ENCODE measurements at regions not wholly inside any gene's neighbourhood (a gene's known extent, or its start where the extent isn't known, plus 50 kb on each side); places are given as distances from the start of the nearest gene placed in this dataset.

DNA sequence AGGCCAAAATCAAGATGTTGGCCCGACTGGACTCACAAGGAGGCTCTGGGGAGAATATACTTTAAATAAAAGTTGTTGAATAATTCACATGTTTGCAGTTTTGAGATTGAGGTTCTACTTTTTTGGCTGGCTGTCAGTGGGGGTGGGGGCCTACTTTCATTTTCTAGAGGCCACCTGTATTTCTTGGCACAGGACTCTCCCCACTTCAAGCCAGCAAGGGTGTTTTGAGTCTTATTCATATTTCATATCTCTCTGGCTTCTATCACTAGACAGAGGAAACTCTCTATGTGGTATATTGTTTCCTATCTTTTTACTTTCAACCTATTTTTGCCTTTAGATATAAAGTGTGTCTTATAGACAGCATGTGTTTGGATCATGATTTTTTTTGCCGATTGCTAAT is 266.4 kb downstream of the PRR32 start:
- Histone ChIP-seq H3K9ac (ENCODE audit: low read length) (no peak overlapping the region), H3K27me3 (ENCODE audit: insufficient read depth, low read length) (no peaks in the 10 kb centered on the region), H4K20me1 (ENCODE audit: insufficient read depth) (no peaks in the 10 kb centered on the region), H3K4me1 (ENCODE audit: control insufficient read depth in 1 of 2, insufficient read depth in 2 of 2, low read length in 2 of 2) (no peaks in the 10 kb centered on the region), H3K4me2 (ENCODE audit: low read length) (no peak overlapping the region), H2AFZ (ENCODE audit: low read depth, low read length, poor library complexity, severe bottlenecking) (no peak overlapping the region), H3K9me3 (ENCODE audit: control insufficient read depth in 1 of 2, insufficient read depth in 1 of 2, low read depth in 1 of 2, low read length in 2 of 2) (no peaks in the 10 kb centered on the region), H3K79me2 (ENCODE audit: insufficient read depth, low read length) (no peaks in the 10 kb centered on the region), H3K9me2 (ENCODE audit: insufficient read depth) (no peaks in the 10 kb centered on the region), H3K36me3 (ENCODE audit: control insufficient read depth in 1 of 2, insufficient read depth in 2 of 2, low read length in 2 of 2) (no peaks in the 10 kb centered on the region), H3K4me3 (replicated peaks in 1 of 2; ENCODE audit: low read depth in 1 of 2, low read length in 2 of 2) (no peak overlapping the region), H3K27ac (ENCODE audit: low read depth, low read length) (no peak overlapping the region)
- no peak for ATAC-seq
- ChIA-PET RAD21 (ENCODE audit: low non-redundant PET in 1 of 2, low total read pairs in 2 of 2, uncharacterized antibody in 2 of 2, unreplicated experiment in 2 of 2) (no interaction called here), CTCF (no interaction called here), POLR2A (no interaction called here)
- no peak for DNase-seq (ENCODE audit: low read depth, low spot score)
- intact Hi-C loops (cut with micrococcal nuclease), result no loop called here
- BruUV-seq (replicated peaks), result no TSS peak
- TF ChIP-seq, protein P1, sequence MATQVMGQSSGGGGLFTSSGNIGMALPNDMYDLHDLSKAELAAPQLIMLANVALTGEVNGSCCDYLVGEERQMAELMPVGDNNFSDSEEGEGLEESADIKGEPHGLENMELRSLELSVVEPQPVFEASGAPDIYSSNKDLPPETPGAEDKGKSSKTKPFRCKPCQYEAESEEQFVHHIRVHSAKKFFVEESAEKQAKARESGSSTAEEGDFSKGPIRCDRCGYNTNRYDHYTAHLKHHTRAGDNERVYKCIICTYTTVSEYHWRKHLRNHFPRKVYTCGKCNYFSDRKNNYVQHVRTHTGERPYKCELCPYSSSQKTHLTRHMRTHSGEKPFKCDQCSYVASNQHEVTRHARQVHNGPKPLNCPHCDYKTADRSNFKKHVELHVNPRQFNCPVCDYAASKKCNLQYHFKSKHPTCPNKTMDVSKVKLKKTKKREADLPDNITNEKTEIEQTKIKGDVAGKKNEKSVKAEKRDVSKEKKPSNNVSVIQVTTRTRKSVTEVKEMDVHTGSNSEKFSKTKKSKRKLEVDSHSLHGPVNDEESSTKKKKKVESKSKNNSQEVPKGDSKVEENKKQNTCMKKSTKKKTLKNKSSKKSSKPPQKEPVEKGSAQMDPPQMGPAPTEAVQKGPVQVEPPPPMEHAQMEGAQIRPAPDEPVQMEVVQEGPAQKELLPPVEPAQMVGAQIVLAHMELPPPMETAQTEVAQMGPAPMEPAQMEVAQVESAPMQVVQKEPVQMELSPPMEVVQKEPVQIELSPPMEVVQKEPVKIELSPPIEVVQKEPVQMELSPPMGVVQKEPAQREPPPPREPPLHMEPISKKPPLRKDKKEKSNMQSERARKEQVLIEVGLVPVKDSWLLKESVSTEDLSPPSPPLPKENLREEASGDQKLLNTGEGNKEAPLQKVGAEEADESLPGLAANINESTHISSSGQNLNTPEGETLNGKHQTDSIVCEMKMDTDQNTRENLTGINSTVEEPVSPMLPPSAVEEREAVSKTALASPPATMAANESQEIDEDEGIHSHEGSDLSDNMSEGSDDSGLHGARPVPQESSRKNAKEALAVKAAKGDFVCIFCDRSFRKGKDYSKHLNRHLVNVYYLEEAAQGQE (IDR thresholded peaks at IDR 0.05; ENCODE audit: low read depth), result no peak
- no peak for TF ChIP-seq ZFX (IDR thresholded peaks at IDR 0.05)
- TF ChIP-seq EGR1 (IDR thresholded peaks at IDR 0.05; ENCODE audit: low read depth), result no peak

DNA sequence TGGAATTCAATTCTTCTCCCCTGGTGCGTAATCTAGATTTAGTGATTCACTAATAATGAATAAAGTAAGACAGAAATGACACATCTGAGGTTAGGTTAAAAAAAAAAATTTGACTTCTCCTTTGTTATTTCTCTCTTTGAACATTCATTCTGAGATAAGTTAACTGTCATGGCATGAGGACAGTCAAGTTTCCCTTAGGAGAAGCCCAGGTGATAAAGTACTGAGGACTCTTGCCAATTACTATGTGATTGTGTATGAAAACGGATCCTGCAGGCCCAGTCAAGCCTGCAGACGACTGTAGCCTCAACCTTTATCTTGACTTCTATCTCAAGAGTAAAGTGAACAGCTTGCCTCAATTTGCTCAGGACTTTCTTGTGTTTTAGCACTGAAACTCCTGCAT is 293.2 kb downstream of the PRR32 start:
- H3K79me2 ChIP-seq (ENCODE audit: insufficient read depth, low read length), result no peaks in the 10 kb centered on the region
- H4K20me1 ChIP-seq (ENCODE audit: insufficient read depth), result no peaks in the 10 kb centered on the region
- H3K27me3 ChIP-seq (ENCODE audit: insufficient read depth, low read length), result no peaks in the 10 kb centered on the region
- ChIA-PET POLR2A (no interaction called here), CTCF (no interaction called here), RAD21 (ENCODE audit: low non-redundant PET in 1 of 2, low total read pairs in 2 of 2, uncharacterized antibody in 2 of 2, unreplicated experiment in 2 of 2) (no interaction called here)
- H3K4me3 ChIP-seq (replicated peaks in 1 of 2; ENCODE audit: low read depth in 1 of 2, low read length in 2 of 2), result no peak overlapping the region
- ATAC-seq (no peak), DNase-seq (ENCODE audit: low read depth, low spot score) (no peak)
- BruUV-seq (replicated peaks), result no TSS peak
- TF ChIP-seq SP1 (IDR thresholded peaks at IDR 0.05; ENCODE audit: low read depth) (no peak), ELF1 (IDR thresholded peaks at IDR 0.05; ENCODE audit: borderline replicate concordance, low read depth) (no peak), EZH2phosphoT487 (IDR thresholded peaks at IDR 0.05; ENCODE audit: borderline replicate concordance) (no peak), ZFX (IDR thresholded peaks at IDR 0.05) (no peak), JUND (IDR thresholded peaks at IDR 0.05) (no peak)
- no peaks in the 10 kb centered on the region for H3K4me1 ChIP-seq (ENCODE audit: control insufficient read depth in 1 of 2, insufficient read depth in 2 of 2, low read length in 2 of 2)
- no peaks in the 10 kb centered on the region for H3K36me3 ChIP-seq (ENCODE audit: control insufficient read depth in 1 of 2, insufficient read depth in 2 of 2, low read length in 2 of 2)
- H3K4me2 ChIP-seq (ENCODE audit: low read length), result no peak overlapping the region
- no peak overlapping the region for H3K9ac ChIP-seq (ENCODE audit: low read length)
- no peaks in the 10 kb centered on the region for H3K9me2 ChIP-seq (ENCODE audit: insufficient read depth)
- intact Hi-C loops (cut with micrococcal nuclease), result no loop called here
- no peaks in the 10 kb centered on the region for H3K9me3 ChIP-seq (ENCODE audit: control insufficient read depth in 1 of 2, insufficient read depth in 1 of 2, low read depth in 1 of 2, low read length in 2 of 2)
- no peak overlapping the region for H2AFZ ChIP-seq (ENCODE audit: low read depth, low read length, poor library complexity, severe bottlenecking)
- H3K27ac ChIP-seq (ENCODE audit: low read depth, low read length), result no peak overlapping the region

All from HCT116 (cell line).